ENCODE measurements at regions not wholly inside any gene's neighbourhood (a gene's known extent, or its start where the extent isn't known, plus 50 kb on each side); places are given as distances from the start of the nearest gene placed in this dataset.

- TF ChIP-seq TAF1 (IDR thresholded peaks at IDR 0.05; ENCODE audit: borderline replicate concordance, insufficient read depth, low read length), result no peak
- TF ChIP-seq POLR2AphosphoS5 (IDR thresholded peaks at IDR 0.05; ENCODE audit: low read depth, low read length), result no peak
- no peak for TF ChIP-seq REST (IDR thresholded peaks at IDR 0.05; ENCODE audit: insufficient read depth in 1 of 2, low read depth in 2 of 2, low read length in 2 of 2)
- no peak for TF ChIP-seq FOXP2 (optimal IDR thresholded peaks at IDR 0.05; ENCODE audit: borderline replicate concordance, extremely low read depth, extremely low read length, insufficient read depth)
- no peak for TF ChIP-seq SIN3A (IDR thresholded peaks at IDR 0.05; ENCODE audit: borderline replicate concordance, insufficient read depth, low read length)
Measured at GRCh38 chr4:186792728-186793366, 69.2 kb upstream of the FAT1 start.

GRCh38 chr4:186798951-186799659 lies 75.4 kb upstream of the FAT1 start:
- no peak for TF ChIP-seq FOXP2 (optimal IDR thresholded peaks at IDR 0.05; ENCODE audit: borderline replicate concordance, extremely low read depth, extremely low read length, insufficient read depth)
- TF ChIP-seq SIN3A (IDR thresholded peaks at IDR 0.05; ENCODE audit: borderline replicate concordance, insufficient read depth, low read length), result no peak
- no peak for TF ChIP-seq TAF1 (IDR thresholded peaks at IDR 0.05; ENCODE audit: borderline replicate concordance, insufficient read depth, low read length)
- TF ChIP-seq REST (IDR thresholded peaks at IDR 0.05; ENCODE audit: insufficient read depth in 1 of 2, low read depth in 2 of 2, low read length in 2 of 2), result no peak
- no peak for TF ChIP-seq POLR2AphosphoS5 (IDR thresholded peaks at IDR 0.05; ENCODE audit: low read depth, low read length)

GRCh38 chr4:186805020-186805820 lies 81.6 kb upstream of the FAT1 start:
- TF ChIP-seq POLR2AphosphoS5 (IDR thresholded peaks at IDR 0.05; ENCODE audit: low read depth, low read length) (no peak), SIN3A (IDR thresholded peaks at IDR 0.05; ENCODE audit: borderline replicate concordance, insufficient read depth, low read length) (no peak), REST (IDR thresholded peaks at IDR 0.05; ENCODE audit: insufficient read depth in 1 of 2, low read depth in 2 of 2, low read length in 2 of 2) (no peak)

DNA sequence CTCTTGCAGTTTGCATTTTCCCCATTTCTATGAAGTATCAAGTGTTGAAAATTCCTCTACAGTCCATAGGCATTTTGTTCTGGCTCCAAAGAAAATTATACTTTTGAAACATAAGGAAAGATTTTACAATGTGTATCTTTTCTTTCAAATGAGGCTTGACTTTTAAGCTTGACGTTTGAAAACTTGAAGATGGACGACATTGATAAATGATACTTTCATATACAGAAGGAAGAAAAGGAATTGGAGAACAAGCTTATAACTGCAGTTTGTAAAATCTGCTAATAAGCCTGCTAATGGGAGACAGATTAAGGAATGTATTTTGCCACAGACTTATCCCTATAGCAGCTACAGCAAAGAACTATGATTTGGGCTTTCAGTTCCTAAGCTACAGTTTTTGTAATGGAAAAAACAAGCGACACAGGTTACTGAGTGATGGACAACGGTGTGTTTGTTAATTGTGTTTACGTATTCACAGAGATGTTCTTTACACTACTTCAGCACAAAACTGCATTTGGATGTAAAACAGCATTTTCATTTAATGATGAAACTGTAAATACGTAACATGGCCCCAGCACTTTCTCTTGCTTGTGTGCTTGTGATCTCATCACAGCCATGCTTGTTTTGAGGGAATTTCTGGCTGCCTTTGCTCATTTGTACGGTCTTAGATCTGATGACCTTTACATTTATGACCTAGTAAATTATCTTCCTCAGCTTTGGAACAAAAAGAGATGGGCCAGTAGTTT lies 83.2 kb upstream of the FAT1 start:
- TF ChIP-seq POLR2AphosphoS5 (IDR thresholded peaks at IDR 0.05; ENCODE audit: low read depth, low read length), result no peak
- TF ChIP-seq SIN3A (IDR thresholded peaks at IDR 0.05; ENCODE audit: borderline replicate concordance, insufficient read depth, low read length), result no peak
- TF ChIP-seq FOXP2 (optimal IDR thresholded peaks at IDR 0.05; ENCODE audit: borderline replicate concordance, extremely low read depth, extremely low read length, insufficient read depth), result no peak
